ENCODE measurements at regions not wholly inside any gene's neighbourhood (a gene's known extent, or its start where the extent isn't known, plus 50 kb on each side); places are given as distances from the start of the nearest gene placed in this dataset.
A peak's percentile ranks its signal among the peaks of the same experiment; 100 is the strongest.

DNA sequence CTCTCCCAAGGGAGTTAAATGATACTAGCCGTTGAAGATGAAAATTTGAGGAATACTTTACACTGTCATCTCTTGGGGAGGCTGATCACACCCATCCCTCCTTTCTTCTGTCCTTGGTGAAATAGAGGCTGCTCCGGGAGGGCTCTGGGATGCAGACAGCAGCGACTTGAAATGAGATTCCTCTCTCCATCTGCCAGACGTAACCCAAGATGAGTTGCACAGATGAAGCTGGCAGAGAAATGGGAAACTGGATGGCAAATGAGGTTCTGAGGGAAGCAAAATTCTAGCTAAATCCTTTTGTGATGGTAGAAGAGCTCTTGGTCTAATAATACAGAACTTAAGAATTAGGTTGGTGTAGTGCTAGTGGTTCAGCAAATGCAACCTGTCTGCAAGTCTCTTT lies 201.4 kb downstream of the AASDH start:
- Mint-ChIP-seq H3K4me1 (ENCODE audit: unreplicated experiment) (peaks cover 12% of the 10 kb centered on the region), H3K4me3 (ENCODE audit: unreplicated experiment) (no peak overlapping the region), H3K36me3 (ENCODE audit: low read depth, unreplicated experiment) (peaks cover 8% of the 10 kb centered on the region), H3K9me3 (ENCODE audit: unreplicated experiment) (no peaks in the 10 kb centered on the region), H3K27ac (ENCODE audit: unreplicated experiment) (no peak overlapping the region), H3K27me3 (ENCODE audit: unreplicated experiment) (peaks cover 2% of the 10 kb centered on the region)
- DNase-seq (ENCODE audit: low spot score), result no peak
- TF ChIP-seq, protein P1, sequence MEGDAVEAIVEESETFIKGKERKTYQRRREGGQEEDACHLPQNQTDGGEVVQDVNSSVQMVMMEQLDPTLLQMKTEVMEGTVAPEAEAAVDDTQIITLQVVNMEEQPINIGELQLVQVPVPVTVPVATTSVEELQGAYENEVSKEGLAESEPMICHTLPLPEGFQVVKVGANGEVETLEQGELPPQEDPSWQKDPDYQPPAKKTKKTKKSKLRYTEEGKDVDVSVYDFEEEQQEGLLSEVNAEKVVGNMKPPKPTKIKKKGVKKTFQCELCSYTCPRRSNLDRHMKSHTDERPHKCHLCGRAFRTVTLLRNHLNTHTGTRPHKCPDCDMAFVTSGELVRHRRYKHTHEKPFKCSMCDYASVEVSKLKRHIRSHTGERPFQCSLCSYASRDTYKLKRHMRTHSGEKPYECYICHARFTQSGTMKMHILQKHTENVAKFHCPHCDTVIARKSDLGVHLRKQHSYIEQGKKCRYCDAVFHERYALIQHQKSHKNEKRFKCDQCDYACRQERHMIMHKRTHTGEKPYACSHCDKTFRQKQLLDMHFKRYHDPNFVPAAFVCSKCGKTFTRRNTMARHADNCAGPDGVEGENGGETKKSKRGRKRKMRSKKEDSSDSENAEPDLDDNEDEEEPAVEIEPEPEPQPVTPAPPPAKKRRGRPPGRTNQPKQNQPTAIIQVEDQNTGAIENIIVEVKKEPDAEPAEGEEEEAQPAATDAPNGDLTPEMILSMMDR (IDR thresholded peaks at IDR 0.05; ENCODE audit: unreplicated experiment), result no peak

DNA sequence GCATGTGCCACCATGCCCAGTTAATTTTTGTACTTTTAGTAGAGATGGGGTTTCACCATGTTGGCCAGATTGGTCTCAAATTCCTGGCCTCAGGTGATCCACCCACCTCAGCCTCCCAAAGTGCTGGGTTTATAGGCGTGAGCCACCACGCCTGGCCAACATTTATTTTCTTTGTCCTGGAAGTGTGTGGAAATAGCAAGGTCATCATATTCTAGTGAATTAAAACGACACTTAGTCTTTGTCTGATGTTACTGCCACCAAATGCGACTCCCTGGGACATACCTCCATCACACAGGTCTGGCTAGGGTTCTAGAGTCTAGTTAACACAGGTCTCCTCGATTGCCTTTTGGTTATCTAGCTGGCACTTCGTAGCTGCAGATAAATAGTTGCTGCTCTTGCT lies 203.1 kb downstream of the AASDH start:
- TF ChIP-seq, protein P1 (IDR thresholded peaks at IDR 0.05; ENCODE audit: unreplicated experiment), result no peak
- Mint-ChIP-seq H3K4me3 (ENCODE audit: unreplicated experiment) (no peak overlapping the region), H3K27ac (ENCODE audit: unreplicated experiment) (peak overlapping the region; percentile 39)

DNA sequence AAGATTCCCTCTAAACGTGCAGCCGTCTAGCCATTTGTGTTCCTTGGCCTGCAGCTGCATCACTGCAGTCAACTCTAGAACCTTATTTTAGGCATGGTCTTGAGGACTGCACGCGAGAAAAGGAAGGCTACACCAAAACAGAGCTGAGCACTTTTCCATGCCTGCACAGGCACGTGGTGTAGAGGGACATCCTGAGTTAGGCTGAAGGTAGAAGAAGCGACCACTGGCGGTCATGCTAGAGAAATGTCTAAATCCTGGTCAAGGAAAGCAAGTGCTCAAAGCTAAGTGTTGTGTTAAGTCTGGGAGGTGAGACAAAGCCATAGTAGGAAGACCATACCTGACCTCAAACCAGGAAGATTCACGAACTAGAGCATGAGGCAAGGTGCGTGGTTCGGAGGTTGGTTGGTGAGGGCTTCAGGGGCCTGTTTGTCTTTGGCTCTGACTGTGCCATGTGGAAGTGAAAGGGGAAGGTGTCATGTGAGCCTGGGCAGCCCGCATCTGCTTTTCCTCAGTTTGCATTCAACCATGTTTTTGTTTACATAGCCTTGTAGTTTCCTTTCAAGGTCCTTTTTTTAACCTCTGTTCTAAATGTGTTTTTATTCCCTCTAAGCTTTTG lies 203.8 kb downstream of the AASDH start:
- H3K27ac Mint-ChIP-seq (ENCODE audit: unreplicated experiment), result no peak overlapping the region
- DNase-seq (ENCODE audit: low spot score), result no peak
- TF ChIP-seq, protein P1 (IDR thresholded peaks at IDR 0.05; ENCODE audit: unreplicated experiment), result no peak
- H3K9me3 Mint-ChIP-seq (ENCODE audit: unreplicated experiment), result no peaks in the 10 kb centered on the region
- peaks cover 4% of the 10 kb centered on the region for H3K36me3 Mint-ChIP-seq (ENCODE audit: low read depth, unreplicated experiment)
- peaks cover 24% of the 10 kb centered on the region for H3K4me1 Mint-ChIP-seq (ENCODE audit: unreplicated experiment)
- H3K27me3 Mint-ChIP-seq (ENCODE audit: unreplicated experiment), result peaks cover 2% of the 10 kb centered on the region
- H3K4me3 Mint-ChIP-seq (ENCODE audit: unreplicated experiment), result no peak overlapping the region

More for the DNA sequence above, 203.1 kb downstream of the AASDH start:
- Mint-ChIP-seq H3K27me3 (ENCODE audit: unreplicated experiment) (peaks cover 2% of the 10 kb centered on the region), H3K4me1 (ENCODE audit: unreplicated experiment) (peaks cover 18% of the 10 kb centered on the region), H3K36me3 (ENCODE audit: low read depth, unreplicated experiment) (peaks cover 4% of the 10 kb centered on the region), H3K9me3 (ENCODE audit: unreplicated experiment) (no peaks in the 10 kb centered on the region)
- no peak for DNase-seq (ENCODE audit: low spot score)

DNA sequence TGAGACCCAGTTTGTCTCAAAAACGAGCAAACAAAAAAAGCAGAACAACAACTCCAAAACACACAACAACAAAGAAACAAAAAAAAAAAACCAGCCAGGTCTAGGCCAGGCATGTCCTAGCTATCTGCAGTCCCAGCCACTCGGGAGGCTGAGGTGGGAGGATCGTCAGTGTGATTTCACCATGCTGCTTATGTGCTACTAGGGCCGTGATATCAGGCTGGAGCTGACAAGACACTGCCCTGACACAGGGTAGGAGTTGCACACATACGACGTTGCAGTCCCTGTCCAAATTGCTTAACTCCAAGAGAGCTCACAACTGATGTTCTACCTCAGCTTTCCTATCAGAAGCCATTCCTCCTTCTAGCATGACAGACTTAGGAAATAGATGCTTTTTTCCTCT lies 204.9 kb downstream of the AASDH start:
- H3K27ac Mint-ChIP-seq (ENCODE audit: unreplicated experiment), result no peak overlapping the region
- no peak overlapping the region for H3K4me3 Mint-ChIP-seq (ENCODE audit: unreplicated experiment)
- DNase-seq (ENCODE audit: low spot score), result no peak
- TF ChIP-seq, protein P1 (IDR thresholded peaks at IDR 0.05; ENCODE audit: unreplicated experiment), result no peak
- peaks cover 24% of the 10 kb centered on the region for H3K4me1 Mint-ChIP-seq (ENCODE audit: unreplicated experiment)
- H3K9me3 Mint-ChIP-seq (ENCODE audit: unreplicated experiment), result no peaks in the 10 kb centered on the region
- H3K27me3 Mint-ChIP-seq (ENCODE audit: unreplicated experiment), result peaks cover 2% of the 10 kb centered on the region
- H3K36me3 Mint-ChIP-seq (ENCODE audit: low read depth, unreplicated experiment), result peaks cover 4% of the 10 kb centered on the region

DNA sequence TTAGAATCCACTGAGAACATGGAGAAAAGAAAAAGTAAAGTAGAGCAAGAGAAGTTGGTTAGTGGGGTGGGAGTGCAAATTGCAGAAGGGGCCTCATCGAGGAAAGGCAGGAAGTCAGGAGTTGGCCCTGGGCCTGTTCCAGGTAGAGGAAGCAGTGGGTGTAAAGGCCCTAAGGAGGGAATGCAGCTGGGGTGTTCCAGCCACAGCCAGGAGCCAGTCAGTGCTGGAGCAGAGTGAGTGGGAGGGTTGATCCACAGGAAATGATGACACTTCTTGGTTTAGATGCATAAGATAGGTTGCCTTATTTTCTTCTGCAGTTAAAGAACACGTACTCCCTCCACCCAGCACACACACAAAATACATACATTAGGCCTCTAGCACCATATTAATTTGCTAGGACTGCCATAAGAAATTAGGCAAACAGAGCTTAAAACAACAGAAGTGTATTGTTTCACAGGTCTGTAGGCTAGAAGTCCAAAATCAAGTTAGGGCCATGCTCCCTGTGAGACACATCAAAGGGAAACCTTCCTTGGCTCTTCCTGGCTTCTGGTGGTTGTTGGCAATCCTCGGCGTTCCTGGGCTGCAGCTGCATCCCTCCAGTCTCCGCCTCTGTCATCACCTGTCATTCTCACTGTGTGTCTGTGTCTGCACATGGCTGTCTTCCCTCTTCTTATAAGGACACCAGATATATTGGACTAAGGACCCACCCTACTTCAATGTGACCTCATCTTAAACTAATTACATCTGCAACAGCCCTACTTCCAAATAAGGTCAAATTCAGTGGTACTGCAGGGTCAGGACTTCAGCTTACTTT lies 205.9 kb downstream of the AASDH start:
- DNase-seq (ENCODE audit: low spot score), result no peak
- peaks cover 8% of the 10 kb centered on the region for H3K36me3 Mint-ChIP-seq (ENCODE audit: low read depth, unreplicated experiment)
- H3K4me1 Mint-ChIP-seq (ENCODE audit: unreplicated experiment), result peaks cover 24% of the 10 kb centered on the region
- H3K27ac Mint-ChIP-seq (ENCODE audit: unreplicated experiment), result no peak overlapping the region
- H3K27me3 Mint-ChIP-seq (ENCODE audit: unreplicated experiment), result peaks cover 2% of the 10 kb centered on the region
- TF ChIP-seq, protein P1 (IDR thresholded peaks at IDR 0.05; ENCODE audit: unreplicated experiment), result no peak
- no peaks in the 10 kb centered on the region for H3K9me3 Mint-ChIP-seq (ENCODE audit: unreplicated experiment)
- H3K4me3 Mint-ChIP-seq (ENCODE audit: unreplicated experiment), result no peak overlapping the region
